GM10248 (cell line): ENCODE measurements at regions not wholly inside any gene's neighbourhood (a gene's known extent, or its start where the extent isn't known, plus 50 kb on each side); places are given as distances from the start of the nearest gene placed in this dataset.

Experiments
- CTCF ChIA-PET: fragments of 300-600 bp; sonication (Branson Sonifier 250); formaldehyde crosslinking; extraction: SDS; loops from one replicate; lab custom pipeline; 2021; ENCODE audit warnings: antibody characterized with exemption; lab: Yijun Ruan, JAX
- POLR2A ChIA-PET: fragments of 350-650 bp; sonication (Branson Sonifier 250); formaldehyde crosslinking; extraction: SDS; loops from one replicate; lab custom pipeline; 2020; ENCODE audit warnings: antibody characterized with exemption; lab: Yijun Ruan, JAX
- DNase-seq: peaks from one replicate; pipeline ENCODE4 v3.0.0; 2012; ENCODE audit errors: extremely low spot score
- TF ChIP-seq, protein P1 (sequence below): IDR thresholded peaks from 2 replicates; pipeline ENCODE4 v1.5.1; 2012; ENCODE audit warnings: mild to moderate bottlenecking, low read depth; ENCODE audit errors: extremely low read depth, missing control alignments, control extremely low read depth

GRCh38 chr2:5444854-5445253 is 247.3 kb upstream of the SOX11 start:
- TF ChIP-seq, protein P1, sequence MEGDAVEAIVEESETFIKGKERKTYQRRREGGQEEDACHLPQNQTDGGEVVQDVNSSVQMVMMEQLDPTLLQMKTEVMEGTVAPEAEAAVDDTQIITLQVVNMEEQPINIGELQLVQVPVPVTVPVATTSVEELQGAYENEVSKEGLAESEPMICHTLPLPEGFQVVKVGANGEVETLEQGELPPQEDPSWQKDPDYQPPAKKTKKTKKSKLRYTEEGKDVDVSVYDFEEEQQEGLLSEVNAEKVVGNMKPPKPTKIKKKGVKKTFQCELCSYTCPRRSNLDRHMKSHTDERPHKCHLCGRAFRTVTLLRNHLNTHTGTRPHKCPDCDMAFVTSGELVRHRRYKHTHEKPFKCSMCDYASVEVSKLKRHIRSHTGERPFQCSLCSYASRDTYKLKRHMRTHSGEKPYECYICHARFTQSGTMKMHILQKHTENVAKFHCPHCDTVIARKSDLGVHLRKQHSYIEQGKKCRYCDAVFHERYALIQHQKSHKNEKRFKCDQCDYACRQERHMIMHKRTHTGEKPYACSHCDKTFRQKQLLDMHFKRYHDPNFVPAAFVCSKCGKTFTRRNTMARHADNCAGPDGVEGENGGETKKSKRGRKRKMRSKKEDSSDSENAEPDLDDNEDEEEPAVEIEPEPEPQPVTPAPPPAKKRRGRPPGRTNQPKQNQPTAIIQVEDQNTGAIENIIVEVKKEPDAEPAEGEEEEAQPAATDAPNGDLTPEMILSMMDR = no peak
- CTCF ChIA-PET = no interaction called here
- no peak for DNase-seq
- POLR2A ChIA-PET = no interaction called here

GRCh38 chr2:5449867-5450266 is 242.3 kb upstream of the SOX11 start:
- TF ChIP-seq, protein P1 = no peak
- DNase-seq = no peak
- ChIA-PET POLR2A (no interaction called here), CTCF (interaction anchor here (1.9 kb wide), 1 partner anchor 19 kb away, joined by 6 read pairs; no protein-coding TSS in a partner anchor)

GRCh38 chr2:5453220-5454050 is 238.7 kb upstream of the SOX11 start:
- CTCF ChIA-PET = interaction anchor here (1.2 kb wide), 1 partner anchor 15 kb away, joined by 3 read pairs; no protein-coding TSS in a partner anchor
- TF ChIP-seq, protein P1 = no peak
- DNase-seq = no peak
- POLR2A ChIA-PET = no interaction called here

GRCh38 chr2:5454051-5454390 is 238.2 kb upstream of the SOX11 start:
- DNase-seq = no peak
- TF ChIP-seq, protein P1 = no peak
- POLR2A ChIA-PET = no interaction called here
- CTCF ChIA-PET = interaction anchor here (1.2 kb wide), 1 partner anchor 14 kb away, joined by 3 read pairs; no protein-coding TSS in a partner anchor

DNA sequence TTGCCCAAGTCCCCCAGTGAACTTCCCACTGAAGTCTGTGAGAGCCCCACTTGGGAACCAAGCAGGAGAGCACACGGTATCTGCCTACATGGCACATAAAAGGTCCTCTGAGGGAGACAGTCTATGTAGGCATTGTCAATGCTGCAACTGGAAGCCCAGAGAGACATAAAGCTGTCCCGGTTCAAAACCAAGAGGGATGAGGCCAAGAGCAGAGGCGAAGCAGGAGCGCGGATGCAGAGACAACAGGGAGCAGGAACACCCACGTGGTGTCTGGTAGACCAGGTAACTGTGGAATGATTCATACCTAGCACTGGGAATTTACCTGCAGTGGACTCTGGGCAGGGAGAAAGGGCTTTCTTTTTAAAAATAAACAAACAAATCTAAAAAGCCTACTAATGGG is 233.1 kb upstream of the SOX11 start:
- DNase-seq = no peak
- TF ChIP-seq, protein P1 = no peak
- POLR2A ChIA-PET = no interaction called here
- CTCF ChIA-PET = no interaction called here

DNA sequence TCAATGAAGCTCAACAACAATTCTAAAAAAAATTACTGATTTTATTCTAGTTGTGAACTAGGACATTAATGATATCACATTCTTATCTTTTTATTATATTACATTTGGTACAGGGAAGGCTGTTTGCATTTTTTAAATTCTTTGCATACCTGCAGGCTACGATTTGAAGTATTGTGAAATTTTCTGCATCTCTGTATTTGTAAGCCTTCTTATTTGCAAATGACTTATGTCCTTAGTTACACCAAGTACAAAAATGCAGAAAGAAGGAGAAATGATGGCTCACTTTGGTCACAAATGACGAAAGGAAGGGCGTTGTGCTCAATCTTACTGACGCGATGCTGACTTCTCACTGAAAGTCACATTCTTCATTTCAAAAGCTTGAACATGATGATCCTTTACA is 227.5 kb upstream of the SOX11 start:
- DNase-seq = no peak
- ChIA-PET CTCF (interaction anchor here (1.3 kb wide), 1 partner anchor 1308 kb away, joined by 3 read pairs; no protein-coding TSS in a partner anchor), POLR2A (no interaction called here)

More for the DNA sequence above, 227.5 kb upstream of the SOX11 start:
- TF ChIP-seq, protein P1 = no peak
